GM18505 (cell line): ENCODE measurements at regions not wholly inside any gene's neighbourhood (a gene's known extent, or its start where the extent isn't known, plus 50 kb on each side); places are given as distances from the start of the nearest gene placed in this dataset.

Experiments
- ATAC-seq: cut with Tn5 transposase; IDR thresholded peaks from one replicate; pipeline ENCODE4 v1.9.1; 2021; ENCODE audit not compliant: unreplicated experiment
- POLR2A ChIP-seq: IDR thresholded peaks from 4 replicates; pipeline ENCODE4 v1.6.1; 2011; ENCODE audit warnings: borderline replicate concordance; ENCODE audit not compliant: insufficient read depth, insufficient read length; ENCODE audit errors: extremely low read depth

- no peak for TF ChIP-seq POLR2A
- ATAC-seq = no peak
Measured at GRCh38 chr11:15418921-15419320, 304.2 kb downstream of the INSC start.

GRCh38 chr11:15419696-15420095 lies 305.0 kb downstream of the INSC start:
- TF ChIP-seq POLR2A = no peak
- no peak for ATAC-seq

GRCh38 chr11:15430381-15430780 lies 315.7 kb downstream of the INSC start:
- no peak for ATAC-seq

GRCh38 chr11:15434529-15434928 lies 319.8 kb downstream of the INSC start:
- no peak for TF ChIP-seq POLR2A

More at GRCh38 chr11:15430381-15430780, 315.7 kb downstream of the INSC start:
- TF ChIP-seq POLR2A = no peak

GRCh38 chr11:15446315-15446714 lies 331.6 kb downstream of the INSC start:
- TF ChIP-seq POLR2A = no peak
- no peak for ATAC-seq

More at GRCh38 chr11:15434529-15434928, 319.8 kb downstream of the INSC start:
- no peak for ATAC-seq

GRCh38 chr11:15446929-15447328 lies 332.2 kb downstream of the INSC start:
- ATAC-seq = no peak
- TF ChIP-seq POLR2A = no peak

- no peak for ATAC-seq
- TF ChIP-seq POLR2A = no peak
Measured at GRCh38 chr11:15451713-15452112, 337.0 kb downstream of the INSC start.

GRCh38 chr11:15453211-15453765 lies 338.6 kb downstream of the INSC start:
- TF ChIP-seq POLR2A = no peak
- ATAC-seq = no peak

GRCh38 chr11:15468466-15468865 lies 353.7 kb downstream of the INSC start:
- no peak for TF ChIP-seq POLR2A
- no peak for ATAC-seq

GRCh38 chr11:15471048-15471894 lies 356.5 kb downstream of the INSC start:
- peak; percentile 84 for ATAC-seq
- TF ChIP-seq POLR2A = no peak

GRCh38 chr11:15471895-15472799 lies 357.4 kb downstream of the INSC start:
- no peak for ATAC-seq
- TF ChIP-seq POLR2A = no peak

GRCh38 chr11:15473954-15474837 lies 359.5 kb downstream of the INSC start:
- peak; percentile 86 for ATAC-seq

More at GRCh38 chr11:15473954-15474837, 359.5 kb downstream of the INSC start:
- TF ChIP-seq POLR2A = no peak
